Mammary epithelial cell (primary cell): ENCODE measurements at regions not wholly inside any gene's neighbourhood (a gene's known extent, or its start where the extent isn't known, plus 50 kb on each side); places are given as distances from the start of the nearest gene placed in this dataset.

Source experiments
- CTCF ChIP-seq, 2 donors: IDR thresholded peaks in 1 of 2; conservative IDR thresholded peaks in 1 of 2; 2 replicates each; pipeline ENCODE4 v1.5.1; 2011 to 2012; ENCODE audit warnings: inconsistent platforms in 2 of 2, low read length in 2 of 2, mild to moderate bottlenecking in 2 of 2, control low read depth in 1 of 2, low read depth in 1 of 2; ENCODE audit not compliant: insufficient read depth in 1 of 2; ENCODE audit errors: extremely low read depth in 1 of 2
- EZH2 ChIP-seq: IDR thresholded peaks from 2 replicates; pipeline ENCODE4 v1.6.1; 2012; ENCODE audit warnings: low read length, inconsistent platforms, borderline replicate concordance

GRCh38 chr1:216925962-216926625, 202.9 kb upstream of the ESRRG start:
- TF ChIP-seq CTCF (conservative IDR thresholded peaks at IDR 0.05 in 1 of 2, IDR thresholded peaks at IDR 0.05 in 1 of 2; ENCODE audit: extremely low read depth in 1 of 2, insufficient read depth in 1 of 2, low read depth in 1 of 2, low read length in 2 of 2): no peak
- no peak for TF ChIP-seq EZH2
